ENCODE measurements at regions not wholly inside any gene's neighbourhood (a gene's known extent, or its start where the extent isn't known, plus 50 kb on each side); places are given as distances from the start of the nearest gene placed in this dataset.

DNA sequence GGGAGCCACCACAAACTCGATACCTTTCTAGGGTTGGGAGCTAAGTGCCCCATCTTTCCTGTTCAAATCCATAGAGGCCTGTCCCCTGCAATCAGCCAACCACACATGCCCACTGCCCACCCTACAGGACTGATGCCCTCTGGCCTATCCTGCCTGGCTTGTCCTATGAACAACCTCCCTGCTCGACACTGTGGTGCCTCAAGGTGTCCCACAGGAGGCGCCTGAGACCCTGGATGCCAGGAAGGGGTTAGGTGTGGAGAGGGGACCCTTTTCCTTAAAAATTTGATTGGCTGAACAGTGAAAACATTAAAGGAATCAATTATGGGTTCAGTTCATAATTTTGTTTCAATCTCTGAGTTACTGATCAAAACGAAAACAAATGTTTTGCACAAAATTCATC, 97.3 kb upstream of the FZD10 start:
- no peak for TF ChIP-seq CTCF (conservative IDR thresholded peaks at IDR 0.05; ENCODE audit: low read depth)
- H3K27ac ChIP-seq: no peak overlapping the region
- DNase-seq (ENCODE audit: low spot score): no peak
- CTCF ChIA-PET: no interaction called here
- POLR2A ChIA-PET (ENCODE audit: low non-redundant PET): no interaction called here

GRCh38 chr12:130066742-130067141, 95.5 kb upstream of the FZD10 start:
- CTCF ChIA-PET: interaction anchor here (0.6 kb wide), 1 partner anchor 70 kb away, joined by 3 read pairs; no protein-coding TSS in a partner anchor
- DNase-seq (ENCODE audit: low spot score): no peak
- H3K27ac ChIP-seq: no peak overlapping the region
- POLR2A ChIA-PET (ENCODE audit: low non-redundant PET): no interaction called here
- no peak for TF ChIP-seq CTCF (conservative IDR thresholded peaks at IDR 0.05; ENCODE audit: low read depth)

DNA sequence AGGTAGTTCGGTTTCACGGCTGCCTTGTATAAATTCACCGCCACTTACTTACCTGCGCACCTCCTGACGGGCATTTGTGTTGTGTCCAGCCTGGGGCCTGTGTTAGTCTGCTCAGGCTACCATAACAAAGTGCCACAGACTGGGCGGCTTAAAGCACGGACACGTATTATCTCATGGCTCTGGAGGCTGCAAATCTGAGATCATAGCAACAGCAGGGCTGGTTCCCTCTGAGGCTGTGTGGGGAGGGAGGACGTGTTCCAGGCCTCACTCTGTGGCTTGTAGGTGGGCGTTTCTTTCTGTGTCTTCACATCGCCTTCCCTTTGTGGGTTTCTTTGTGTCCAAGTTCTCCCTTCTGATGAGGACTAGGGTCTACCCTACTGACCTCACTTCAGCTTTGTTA, 93.5 kb upstream of the FZD10 start:
- DNase-seq (ENCODE audit: low spot score): no peak
- no peak overlapping the region for H3K27ac ChIP-seq
- CTCF ChIA-PET: interaction anchor here (0.9 to 1.3 kb wide), 3 partner anchors 8 to 212 kb away, joined by 3 to 6 read pairs (median 3); partner anchors contain the start of gene FZD10
- POLR2A ChIA-PET (ENCODE audit: low non-redundant PET): no interaction called here
- no peak for TF ChIP-seq CTCF (conservative IDR thresholded peaks at IDR 0.05; ENCODE audit: low read depth)

DNA sequence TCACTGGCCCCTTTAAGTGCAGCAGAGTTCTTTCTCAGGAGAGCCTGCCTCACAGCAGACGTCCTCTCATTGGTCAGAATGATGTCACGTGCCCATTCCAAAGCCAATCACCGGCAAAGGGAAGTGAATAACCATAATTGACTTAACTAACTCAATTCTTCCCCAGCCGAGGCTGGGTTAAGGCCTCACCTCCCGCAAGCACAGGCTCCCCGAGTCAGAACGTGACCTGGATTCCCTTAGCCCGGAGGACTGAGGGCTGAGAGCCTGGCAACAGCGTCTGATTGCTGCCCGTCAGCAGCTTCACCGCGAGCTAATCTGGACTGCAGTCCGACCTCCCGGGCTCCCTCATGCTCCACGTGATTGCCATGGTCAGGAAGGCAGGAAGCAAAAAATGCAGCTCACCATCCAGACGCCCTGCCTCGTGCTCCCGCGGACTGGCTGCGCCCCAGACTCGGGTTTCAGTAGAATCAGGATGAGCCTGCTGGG, 92.1 kb upstream of the FZD10 start:
- no peak for TF ChIP-seq CTCF (conservative IDR thresholded peaks at IDR 0.05; ENCODE audit: low read depth)
- DNase-seq (ENCODE audit: low spot score): no peak
- ChIA-PET CTCF (interaction anchor here (1.3 kb wide), 1 partner anchor 92 kb away, joined by 6 read pairs; the partner anchor contains the start of gene FZD10), POLR2A (ENCODE audit: low non-redundant PET) (no interaction called here)
- no peak overlapping the region for H3K27ac ChIP-seq

- ChIA-PET POLR2A (ENCODE audit: low non-redundant PET) (no interaction called here), CTCF (no interaction called here)
- no peak for DNase-seq (ENCODE audit: low spot score)
- TF ChIP-seq CTCF (conservative IDR thresholded peaks at IDR 0.05; ENCODE audit: low read depth): no peak
- no peak overlapping the region for H3K27ac ChIP-seq
These were observed 88.5 kb upstream of the FZD10 start for GRCh38 chr12:130073721-130074120.

GRCh38 chr12:130074661-130075406, 87.4 kb upstream of the FZD10 start:
- ChIA-PET POLR2A (ENCODE audit: low non-redundant PET) (no interaction called here), CTCF (no interaction called here)
- no peak for TF ChIP-seq CTCF (conservative IDR thresholded peaks at IDR 0.05; ENCODE audit: low read depth)
- H3K27ac ChIP-seq: no peak overlapping the region
- DNase-seq (ENCODE audit: low spot score): no peak
